Hematopoietic multipotent progenitor cell treated with erythropoietin and hydrocortisone succinate and interleukin-3 and kit ligand, for 8 days (in vitro differentiated cells): ENCODE measurements at regions not wholly inside any gene's neighbourhood (a gene's known extent, or its start where the extent isn't known, plus 50 kb on each side); places are given as distances from the start of the nearest gene placed in this dataset.

Experiments used
- DNase-seq: peaks from one replicate; pipeline ENCODE4 v3.0.0-alpha.2; 2015

DNA sequence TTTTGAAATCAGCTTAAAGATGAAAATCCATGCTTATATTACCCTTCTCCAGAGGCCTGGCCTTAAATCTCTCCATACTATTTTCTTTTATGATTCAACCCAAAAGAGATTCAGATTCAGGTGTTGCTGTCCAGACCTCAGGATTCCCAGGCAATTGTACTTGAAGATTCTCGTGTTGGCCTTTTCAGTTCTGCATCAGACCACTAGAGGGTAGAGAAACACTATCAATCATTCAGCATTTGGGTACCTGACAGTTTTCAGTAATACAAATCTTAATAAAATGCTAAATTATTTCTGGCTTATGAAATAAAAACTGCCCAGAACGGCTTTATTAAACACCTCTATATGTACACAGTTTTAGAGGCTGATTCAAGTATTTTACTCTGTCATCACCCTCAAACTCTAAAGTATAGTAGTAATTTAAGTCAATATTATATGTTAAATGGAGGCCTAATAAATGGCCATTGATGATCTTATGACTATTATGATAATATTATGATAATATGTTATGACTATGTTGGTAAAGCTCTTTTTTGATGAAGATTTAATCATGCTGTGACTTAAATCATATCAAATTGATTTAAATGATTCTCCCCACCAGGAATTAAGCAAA lies 301.1 kb downstream of the DUSP6 start:
- DNase-seq, result peak; percentile 70

GRCh38 chr12:89047856-89048418 lies 304.4 kb downstream of the DUSP6 start:
- no peak for DNase-seq

DNA sequence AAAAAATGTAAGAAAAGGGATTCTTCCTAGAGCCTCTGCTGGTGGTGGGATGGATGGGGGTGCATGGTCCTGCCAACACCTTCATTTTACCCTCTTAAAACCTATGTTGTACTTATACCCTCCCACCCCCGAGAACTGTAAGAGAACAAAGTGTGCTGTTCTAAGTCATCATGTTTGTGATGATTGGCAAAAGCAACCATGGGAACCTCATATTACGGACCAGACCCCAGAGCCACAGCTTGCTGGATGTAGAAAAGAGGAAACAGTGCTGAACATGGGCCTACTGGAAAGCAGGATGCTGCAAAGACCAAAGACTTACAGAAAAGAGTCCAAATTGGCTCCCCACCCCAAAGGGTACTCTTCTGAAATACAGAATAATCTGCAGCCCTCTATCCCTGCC lies 311.2 kb downstream of the DUSP6 start:
- no peak for DNase-seq

DNA sequence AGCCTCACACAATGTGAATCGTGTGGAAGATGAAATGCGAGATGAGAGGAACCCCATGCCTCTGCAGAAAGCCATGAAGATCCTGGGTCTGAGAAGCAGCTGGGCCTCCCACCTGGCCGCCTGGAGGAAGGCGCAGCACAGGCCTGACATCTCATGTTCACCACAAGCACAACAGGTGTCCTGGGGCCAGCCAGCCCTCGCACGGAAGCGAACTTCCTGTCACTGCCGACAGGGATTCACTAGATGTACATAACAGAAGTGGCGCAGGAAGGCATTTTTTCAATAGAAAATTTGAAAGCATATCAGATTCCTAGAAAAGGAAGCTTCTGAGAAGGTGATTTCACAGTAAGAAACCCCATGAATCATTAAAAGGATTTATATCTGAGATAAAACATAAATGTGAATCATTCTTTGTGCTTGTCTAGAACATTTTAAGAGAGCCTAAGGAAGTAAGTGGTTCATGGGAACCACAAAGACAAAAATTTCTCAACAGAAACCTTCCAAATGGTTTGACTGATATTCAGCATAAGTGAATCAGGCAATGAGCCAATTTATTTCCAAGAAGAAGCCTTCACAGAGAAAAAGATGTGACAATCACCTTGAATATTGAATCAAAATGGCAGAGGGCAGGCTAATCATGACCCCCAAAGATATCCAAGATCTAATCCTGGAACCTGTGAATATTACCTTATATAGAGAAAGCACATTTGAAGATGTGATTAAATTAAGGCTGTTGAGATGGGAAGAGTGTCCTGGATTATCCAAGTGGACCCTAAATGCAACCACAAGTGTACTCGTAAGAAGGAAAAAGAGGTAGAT lies 311.9 kb downstream of the DUSP6 start:
- DNase-seq, result peak; percentile 32

GRCh38 chr12:89038831-89039512 lies 313.3 kb downstream of the DUSP6 start:
- no peak for DNase-seq

DNA sequence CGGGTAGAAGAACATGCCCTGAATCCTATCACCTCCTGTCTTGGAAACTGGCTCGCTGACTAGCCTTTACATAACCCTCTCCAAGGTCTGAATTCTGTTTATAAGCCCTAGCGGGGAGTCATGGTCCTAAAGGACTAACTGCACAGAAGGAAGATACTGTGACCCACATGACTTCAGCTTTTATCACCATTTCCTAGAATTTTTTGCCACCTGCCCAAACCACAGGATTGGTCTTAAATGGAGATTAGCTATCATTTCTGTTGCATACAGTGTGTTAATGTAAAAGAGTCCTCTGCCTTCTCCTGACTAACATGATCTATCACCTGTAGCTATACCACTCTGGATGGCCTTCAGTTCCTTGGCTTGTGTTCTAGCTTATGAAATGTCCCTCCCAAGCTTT lies 319.2 kb downstream of the DUSP6 start:
- DNase-seq, result peak; percentile 69

DNA sequence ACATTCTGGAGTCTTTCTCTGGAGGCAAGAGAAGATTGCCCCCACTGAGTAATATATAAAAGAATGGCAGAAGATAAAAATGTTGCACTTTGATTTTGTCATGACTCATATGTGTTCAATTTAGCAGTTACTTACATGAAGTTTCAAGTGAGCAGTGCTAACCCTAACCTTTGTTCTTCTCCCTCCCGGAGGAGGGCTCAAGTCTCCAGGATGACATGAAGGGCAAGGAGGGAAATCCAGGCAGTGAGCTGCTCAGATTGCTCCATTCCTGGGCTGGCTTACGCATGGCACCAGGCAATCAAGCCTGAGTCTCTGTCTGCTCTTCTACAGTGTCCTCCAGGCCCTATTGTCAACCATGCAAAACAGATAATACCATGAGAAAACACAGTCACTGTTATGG lies 322.3 kb downstream of the DUSP6 start:
- DNase-seq, result no peak

GRCh38 chr12:89024580-89024979 lies 327.7 kb downstream of the DUSP6 start:
- DNase-seq, result peak; percentile 18

- no peak for DNase-seq
Measured at GRCh38 chr12:89023936-89024335, 328.4 kb downstream of the DUSP6 start.

- DNase-seq, result no peak
Measured at GRCh38 chr12:89020689-89021088, 331.6 kb downstream of the DUSP6 start.

- DNase-seq, result no peak
Measured at GRCh38 chr12:89020121-89020480, 332.2 kb downstream of the DUSP6 start.

GRCh38 chr12:89019439-89020120 lies 332.7 kb downstream of the DUSP6 start:
- peak; percentile 83 for DNase-seq

GRCh38 chr12:89016970-89017778 lies 335.1 kb downstream of the DUSP6 start:
- DNase-seq, result peak; percentile 68

- DNase-seq, result no peak
Measured at GRCh38 chr12:89015419-89015818, 336.9 kb downstream of the DUSP6 start.

DNA sequence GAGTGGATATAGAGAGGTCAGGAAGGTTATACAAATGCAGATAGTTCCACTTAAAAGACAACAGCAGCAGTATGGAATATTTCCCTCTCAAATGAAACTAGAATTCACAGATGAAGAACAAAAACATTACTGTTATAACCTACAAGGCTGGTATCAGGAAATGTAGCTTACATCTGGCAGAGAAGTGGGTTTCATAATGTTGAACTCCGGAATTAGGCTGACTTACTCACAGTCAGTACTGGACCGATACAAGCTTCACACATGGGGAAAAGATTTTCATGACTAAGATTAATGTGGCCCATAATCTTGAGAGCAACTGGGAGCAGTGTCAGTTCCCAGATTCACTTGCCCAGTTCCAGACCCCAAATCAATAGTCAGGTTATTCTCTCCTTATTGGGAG lies 353.9 kb downstream of the DUSP6 start:
- DNase-seq, result no peak

- no peak for DNase-seq
Measured at GRCh38 chr12:88996200-88996788, 356.0 kb downstream of the DUSP6 start.

DNA sequence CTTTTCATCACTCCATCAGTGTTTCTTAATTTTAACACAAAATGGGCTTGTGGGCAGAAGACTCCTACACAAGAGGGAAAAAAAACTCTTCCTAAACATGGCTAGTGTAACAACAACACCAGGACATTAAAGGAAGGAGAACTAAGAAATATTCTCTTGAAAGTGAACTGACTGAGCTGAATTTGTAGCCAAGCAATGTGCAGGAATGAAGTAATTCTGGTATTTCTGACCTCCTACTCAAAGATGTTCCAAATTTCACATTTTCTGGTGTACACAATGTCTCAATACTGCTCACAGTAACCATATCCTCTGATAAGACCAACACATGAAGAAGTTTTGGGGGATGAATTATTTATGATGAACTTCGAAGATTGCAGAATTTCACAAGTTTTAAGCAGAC lies 357.3 kb downstream of the DUSP6 start:
- DNase-seq, result no peak

- DNase-seq, result no peak
Measured at GRCh38 chr12:88994537-88994936, 357.8 kb downstream of the DUSP6 start.

DNA sequence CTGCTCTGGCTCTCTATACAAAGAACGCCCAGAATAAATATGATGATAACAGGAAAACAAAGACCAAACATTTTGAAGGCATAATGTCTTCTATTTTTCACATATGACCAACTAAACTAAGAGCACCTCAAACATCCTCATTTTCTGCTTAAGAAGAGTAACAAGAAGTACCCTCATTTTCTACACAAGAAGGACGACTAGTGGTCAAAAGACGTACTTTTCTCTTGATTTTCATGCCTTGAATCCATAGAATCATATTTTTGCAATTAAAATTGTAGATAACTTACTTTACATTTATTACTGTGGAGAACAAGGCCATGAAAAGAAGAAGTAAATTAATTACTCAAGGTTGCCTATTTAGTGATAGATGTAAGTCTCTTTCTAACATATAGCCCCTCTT lies 358.6 kb downstream of the DUSP6 start:
- DNase-seq, result peak; percentile 38

DNA sequence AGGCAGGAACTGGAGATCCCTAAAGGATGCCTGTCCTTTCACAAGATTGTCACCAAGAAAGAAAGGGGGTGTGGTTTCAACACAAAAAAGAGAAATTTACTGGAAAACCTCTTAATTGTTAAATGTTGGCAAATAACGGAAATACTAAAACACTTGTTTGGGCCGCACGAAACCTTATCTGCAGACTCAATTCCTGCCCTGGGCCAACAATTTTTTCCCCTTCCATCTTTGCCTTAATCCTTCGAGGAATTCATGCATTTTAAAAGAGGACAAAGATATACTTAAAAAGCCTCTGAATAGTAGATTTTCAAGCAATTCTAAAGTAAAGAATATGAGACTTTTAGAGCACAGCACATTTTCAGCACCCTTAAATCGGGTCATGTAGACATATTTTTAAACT lies 366.2 kb downstream of the DUSP6 start:
- no peak for DNase-seq

DNA sequence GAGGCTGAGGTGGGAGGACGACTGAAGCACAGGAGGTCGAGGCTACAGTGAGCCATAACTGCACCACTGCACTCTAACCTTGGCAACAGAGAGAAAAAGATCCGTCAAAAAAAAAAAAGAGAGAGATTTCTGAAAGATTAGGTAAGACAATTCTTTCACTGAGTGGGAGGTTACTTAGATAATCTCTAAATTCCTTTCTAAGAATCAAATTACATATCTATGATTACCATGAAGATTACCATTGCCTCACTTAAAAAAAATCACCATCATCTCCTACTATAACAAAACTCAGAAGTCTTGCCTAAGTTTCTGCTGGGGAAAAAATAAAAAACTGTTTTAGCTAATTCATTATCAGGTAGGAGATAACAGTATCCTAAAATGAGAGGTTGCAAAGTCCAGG lies 366.7 kb downstream of the DUSP6 start:
- no peak for DNase-seq

DNA sequence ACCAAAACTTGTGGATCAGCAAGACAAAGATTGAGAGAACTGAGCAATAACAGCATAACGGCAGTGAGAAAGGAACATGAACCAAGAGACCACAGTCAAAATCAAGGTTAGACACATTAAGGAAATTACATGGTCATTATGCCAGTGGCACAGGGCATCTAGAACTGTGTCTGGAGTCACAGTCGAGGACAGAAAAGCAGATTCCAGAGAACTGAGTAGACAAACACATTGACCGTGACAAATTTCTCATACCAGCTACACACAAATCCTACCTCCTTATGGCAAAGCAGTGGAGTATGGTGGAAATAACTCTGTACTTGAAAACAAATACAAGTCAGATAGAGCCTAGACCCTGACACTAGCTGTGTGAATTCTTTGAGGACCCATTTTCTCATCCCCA lies 367.3 kb downstream of the DUSP6 start:
- no peak for DNase-seq
